Epithelial cell of esophagus (primary cell): ENCODE measurements at regions not wholly inside any gene's neighbourhood (a gene's known extent, or its start where the extent isn't known, plus 50 kb on each side); places are given as distances from the start of the nearest gene placed in this dataset.
"Not testable (repeated sequence)": the region's sequence is repeated elsewhere in the genome, so short reads cannot be mapped to it uniquely, and the experiment has no call there.

Experiments used
- DNase-seq: peaks from one replicate; pipeline ENCODE4 v3.0.0; 2010; ENCODE audit warnings: low read depth
- H3K4me3 ChIP-seq: 2 replicates; pipeline ENCODE4 v1.5.1; 2011; ENCODE audit warnings: mild to moderate bottlenecking, low read length, control low read depth
- CTCF ChIP-seq: IDR thresholded peaks from 2 replicates; pipeline ENCODE4 v1.5.1; 2011; ENCODE audit warnings: low read depth, mild to moderate bottlenecking, low read length, control low read depth, inconsistent platforms; ENCODE audit not compliant: insufficient read depth; ENCODE audit errors: missing control alignments

GRCh38 chrX:113260474-113260873 is 419.8 kb upstream of the AMOT start:
- H3K4me3 ChIP-seq = no peak overlapping the region
- peak; percentile 0 for DNase-seq
- TF ChIP-seq CTCF = no peak

DNA sequence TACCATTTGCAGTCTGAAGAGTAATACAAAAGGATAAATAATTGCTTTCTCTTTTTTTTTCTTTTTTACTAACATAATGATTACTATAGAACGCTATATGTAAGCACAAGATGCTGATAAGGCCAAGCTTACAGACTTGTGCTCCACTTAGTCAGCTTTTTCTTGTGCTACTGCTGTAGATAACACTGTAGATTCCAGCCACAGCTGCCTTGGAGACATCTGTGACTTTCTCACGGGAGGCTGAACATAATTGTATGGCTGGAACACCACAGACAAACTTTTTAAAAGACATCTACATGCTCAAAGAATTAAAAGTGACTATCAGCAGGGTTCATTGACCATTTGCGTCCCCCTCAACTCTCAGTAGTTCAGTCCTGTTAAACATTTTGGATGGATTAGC is 381.7 kb upstream of the AMOT start:
- H3K4me3 ChIP-seq = no peak overlapping the region
- no peak for TF ChIP-seq CTCF
- DNase-seq = no peak

DNA sequence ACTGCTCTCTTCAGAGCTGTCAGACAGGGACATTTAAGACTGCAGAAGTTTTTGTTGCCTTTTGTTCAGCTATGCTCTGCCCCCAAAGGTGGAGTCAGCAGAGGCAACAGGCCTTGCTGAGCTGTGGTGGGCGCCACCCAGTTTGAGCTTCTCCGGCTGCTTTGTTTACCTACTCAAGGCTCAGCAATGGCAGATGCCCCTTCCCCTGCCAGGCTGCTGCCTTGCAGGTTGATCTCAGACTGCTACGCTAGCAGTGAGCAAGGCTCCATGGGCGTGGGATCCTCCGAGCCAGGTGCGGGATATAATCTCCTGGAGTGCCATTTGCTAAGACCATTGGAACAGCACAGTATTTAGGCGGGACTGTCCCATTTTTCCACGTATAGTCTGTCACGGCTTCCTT is 371.4 kb upstream of the AMOT start:
- no peak overlapping the region for H3K4me3 ChIP-seq
- no peak for DNase-seq
- TF ChIP-seq CTCF = no peak

- TF ChIP-seq CTCF = no peak
- H3K4me3 ChIP-seq = no peak overlapping the region
These were observed 362.0 kb upstream of the AMOT start for GRCh38 chrX:113202601-113203000.

DNA sequence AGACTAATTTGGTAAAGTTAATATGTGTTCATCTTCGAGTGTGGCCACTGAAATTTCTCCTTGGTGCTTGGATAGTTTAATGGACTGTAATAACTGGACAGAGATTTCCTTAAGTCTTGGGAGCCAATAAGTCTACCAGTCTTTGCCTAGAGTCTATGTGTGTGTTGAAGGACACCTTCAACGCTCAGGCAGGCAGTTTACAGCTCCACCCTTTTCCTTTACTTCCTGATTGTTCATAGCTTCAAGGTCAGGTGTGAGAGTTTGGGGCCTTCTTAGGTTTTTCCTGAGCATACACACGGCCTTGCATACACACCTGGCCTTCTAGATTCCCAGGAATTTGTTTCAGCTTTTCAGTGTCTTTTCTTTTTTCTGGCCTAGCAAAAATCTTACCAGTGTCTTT is 355.3 kb upstream of the AMOT start:
- no peak overlapping the region for H3K4me3 ChIP-seq
- no peak for TF ChIP-seq CTCF
- no peak for DNase-seq

More at GRCh38 chrX:113202601-113203000, 362.0 kb upstream of the AMOT start:
- no peak for DNase-seq

- TF ChIP-seq CTCF = no peak
- no peak overlapping the region for H3K4me3 ChIP-seq
- no peak for DNase-seq
These were observed 351.8 kb upstream of the AMOT start for GRCh38 chrX:113192418-113192817.

- TF ChIP-seq CTCF = no peak
- no peak for DNase-seq
- no peak overlapping the region for H3K4me3 ChIP-seq
These were observed 316.9 kb upstream of the AMOT start for GRCh38 chrX:113157496-113157895.

DNA sequence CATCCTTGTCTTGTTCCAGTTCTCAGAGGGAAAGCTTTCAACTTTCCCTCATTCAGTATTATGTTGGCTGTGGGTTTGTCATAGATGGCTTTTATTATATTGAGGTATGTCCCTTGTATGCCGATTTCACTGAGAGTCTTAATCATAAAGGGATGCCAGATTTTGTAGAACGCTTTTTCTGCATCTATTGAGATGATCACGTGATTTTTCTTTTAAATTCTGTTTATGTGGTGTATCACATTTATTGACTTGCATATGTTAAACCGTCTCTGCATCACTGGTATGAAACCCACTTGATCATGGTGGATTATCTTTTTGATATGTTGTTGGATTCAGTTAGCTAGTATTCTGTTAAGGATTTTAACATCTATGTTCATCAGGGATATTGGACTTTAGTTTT is 313.7 kb upstream of the AMOT start:
- not testable (repeated sequence) for H3K4me3 ChIP-seq, DNase-seq
